ENCODE measurements at regions not wholly inside any gene's neighbourhood (a gene's known extent, or its start where the extent isn't known, plus 50 kb on each side); places are given as distances from the start of the nearest gene placed in this dataset.

DNA sequence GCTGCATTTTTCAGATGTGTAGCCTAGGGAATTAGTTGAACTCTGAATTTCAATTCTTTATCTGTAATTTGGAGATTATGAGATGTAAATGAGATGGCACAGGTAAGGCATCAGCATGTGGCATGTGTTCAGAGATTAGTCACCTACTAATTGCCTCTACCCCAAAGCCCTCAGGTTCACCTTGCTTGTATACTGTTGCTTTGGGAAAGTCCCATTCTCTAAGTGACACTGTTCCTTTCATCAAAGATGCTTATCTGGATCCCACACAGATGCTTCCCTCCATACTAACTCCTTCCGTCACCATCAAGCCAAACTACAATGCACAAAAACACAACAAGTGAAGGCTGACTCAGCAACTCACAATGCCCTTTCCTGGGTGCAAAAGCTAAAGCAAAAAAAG lies 143.7 kb downstream of the LRATD1 start:
- Histone ChIP-seq H3K27ac (ENCODE audit: low read depth in 2 of 2, low read length in 1 of 2) (no peak overlapping the region), H3F3A (replicated peaks; ENCODE audit: insufficient read depth) (no peaks in the 10 kb centered on the region), H3K4me3 (ENCODE audit: low read depth in 2 of 2, low read length in 1 of 2) (no peak overlapping the region), H3K36me3 (replicated peaks in 1 of 2; ENCODE audit: control insufficient read depth in 1 of 2, insufficient read depth in 2 of 2, low read length in 1 of 2) (no peaks in the 10 kb centered on the region), H3K9me3 (no peaks in the 10 kb centered on the region), H3K4me1 (ENCODE audit: control insufficient read depth in 1 of 2, insufficient read depth in 2 of 2, low read depth in 1 of 2, low read length in 1 of 2) (no peaks in the 10 kb centered on the region), H3K9me2 (no peaks in the 10 kb centered on the region), H3K79me2 (ENCODE audit: insufficient read depth) (no peaks in the 10 kb centered on the region), H4K20me1 (ENCODE audit: insufficient read depth) (no peaks in the 10 kb centered on the region), H3K27me3 (ENCODE audit: insufficient read depth) (no peaks in the 10 kb centered on the region), H3K9ac (no peak overlapping the region), H3K4me2 (no peak overlapping the region), H2AFZ (ENCODE audit: low read depth) (no peak overlapping the region)
- ChIA-PET POLR2A (no interaction called here), CTCF (interaction anchor here (1.1 kb wide), 1 partner anchor 98 kb away, joined by 3 read pairs; no protein-coding TSS in a partner anchor)
- TF ChIP-seq MEF2A (IDR thresholded peaks at IDR 0.05; ENCODE audit: borderline replicate concordance, low read depth), result no peak
- TF ChIP-seq GABPA (IDR thresholded peaks at IDR 0.05; ENCODE audit: low read depth), result no peak
- TF ChIP-seq NFIC (IDR thresholded peaks at IDR 0.05; ENCODE audit: borderline replicate concordance), result no peak
- TF ChIP-seq JUND (IDR thresholded peaks at IDR 0.05), result no peak
- TF ChIP-seq, protein P1, sequence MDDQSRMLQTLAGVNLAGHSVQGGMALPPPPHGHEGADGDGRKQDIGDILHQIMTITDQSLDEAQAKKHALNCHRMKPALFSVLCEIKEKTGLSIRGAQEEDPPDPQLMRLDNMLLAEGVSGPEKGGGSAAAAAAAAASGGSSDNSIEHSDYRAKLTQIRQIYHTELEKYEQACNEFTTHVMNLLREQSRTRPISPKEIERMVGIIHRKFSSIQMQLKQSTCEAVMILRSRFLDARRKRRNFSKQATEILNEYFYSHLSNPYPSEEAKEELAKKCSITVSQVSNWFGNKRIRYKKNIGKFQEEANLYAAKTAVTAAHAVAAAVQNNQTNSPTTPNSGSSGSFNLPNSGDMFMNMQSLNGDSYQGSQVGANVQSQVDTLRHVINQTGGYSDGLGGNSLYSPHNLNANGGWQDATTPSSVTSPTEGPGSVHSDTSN (IDR thresholded peaks at IDR 0.05), result no peak
- no peak for TF ChIP-seq YY1 (IDR thresholded peaks at IDR 0.05; ENCODE audit: low read depth)
- TF ChIP-seq TEAD4 (IDR thresholded peaks at IDR 0.05; ENCODE audit: borderline replicate concordance, insufficient read depth), result no peak
- TF ChIP-seq FOXM1 (IDR thresholded peaks at IDR 0.05; ENCODE audit: low read depth), result no peak
- TF ChIP-seq POLR2AphosphoS5 (IDR thresholded peaks at IDR 0.05; ENCODE audit: low read depth, low read length), result no peak
- TF ChIP-seq, protein P2, sequence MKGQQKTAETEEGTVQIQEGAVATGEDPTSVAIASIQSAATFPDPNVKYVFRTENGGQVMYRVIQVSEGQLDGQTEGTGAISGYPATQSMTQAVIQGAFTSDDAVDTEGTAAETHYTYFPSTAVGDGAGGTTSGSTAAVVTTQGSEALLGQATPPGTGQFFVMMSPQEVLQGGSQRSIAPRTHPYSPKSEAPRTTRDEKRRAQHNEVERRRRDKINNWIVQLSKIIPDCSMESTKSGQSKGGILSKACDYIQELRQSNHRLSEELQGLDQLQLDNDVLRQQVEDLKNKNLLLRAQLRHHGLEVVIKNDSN (IDR thresholded peaks at IDR 0.05; ENCODE audit: borderline replicate concordance, low read depth), result no peak
- TF ChIP-seq CHD2 (IDR thresholded peaks at IDR 0.05; ENCODE audit: low read length, partially characterized antibody), result no peak
- TF ChIP-seq TAF1 (IDR thresholded peaks at IDR 0.05; ENCODE audit: borderline replicate concordance, low read depth, low read length), result no peak
- TF ChIP-seq RXRA (IDR thresholded peaks at IDR 0.05; ENCODE audit: borderline replicate concordance, low read depth), result no peak
- TF ChIP-seq FOXJ3 (CRISPR knock-in tag; IDR thresholded peaks at IDR 0.05), result no peak
- TF ChIP-seq RAD21 (IDR thresholded peaks at IDR 0.05; ENCODE audit: low read length), result no peak
- TF ChIP-seq, protein P3, sequence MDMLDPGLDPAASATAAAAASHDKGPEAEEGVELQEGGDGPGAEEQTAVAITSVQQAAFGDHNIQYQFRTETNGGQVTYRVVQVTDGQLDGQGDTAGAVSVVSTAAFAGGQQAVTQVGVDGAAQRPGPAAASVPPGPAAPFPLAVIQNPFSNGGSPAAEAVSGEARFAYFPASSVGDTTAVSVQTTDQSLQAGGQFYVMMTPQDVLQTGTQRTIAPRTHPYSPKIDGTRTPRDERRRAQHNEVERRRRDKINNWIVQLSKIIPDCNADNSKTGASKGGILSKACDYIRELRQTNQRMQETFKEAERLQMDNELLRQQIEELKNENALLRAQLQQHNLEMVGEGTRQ (IDR thresholded peaks at IDR 0.05; ENCODE audit: borderline replicate concordance, low read depth, low read length), result no peak
- TF ChIP-seq SIN3A (IDR thresholded peaks at IDR 0.05; ENCODE audit: borderline replicate concordance, low read depth, low read length), result no peak
- TF ChIP-seq NRF1 (IDR thresholded peaks at IDR 0.05; ENCODE audit: low read depth, low read length), result no peak
- TF ChIP-seq ELF1 (IDR thresholded peaks at IDR 0.05), result no peak
- no peak for TF ChIP-seq RCOR1 (IDR thresholded peaks at IDR 0.05; ENCODE audit: low read length)
- 20% methylated on average over 1 of the region's 1 CpG for WGBS (ENCODE audit: low lambda C conversion rate)
- DNase-seq, result no peak

Data from SK-N-SH (cell line).